ENCODE measurements at regions not wholly inside any gene's neighbourhood (a gene's known extent, or its start where the extent isn't known, plus 50 kb on each side); places are given as distances from the start of the nearest gene placed in this dataset.

DNA sequence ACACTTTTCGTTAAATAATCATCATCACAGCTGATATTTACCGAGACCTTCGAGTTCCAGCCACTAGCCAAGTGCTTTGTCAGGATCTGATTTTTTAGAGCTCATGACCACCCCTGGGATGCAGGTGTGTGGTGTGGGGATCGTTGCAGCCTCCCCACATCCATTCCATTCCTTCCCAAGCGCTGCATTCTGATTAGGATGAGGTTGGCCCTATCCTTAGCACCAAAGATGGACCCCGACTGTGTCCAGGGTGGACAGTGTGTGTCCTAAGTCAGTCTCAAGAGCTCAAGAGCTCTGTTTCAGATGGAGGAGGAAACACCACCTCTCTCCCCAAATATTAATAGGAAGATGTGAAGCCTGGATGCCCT lies 74.1 kb downstream of the PSMG1 start:
- Histone ChIP-seq H3K9ac (replicated peaks; ENCODE audit: extremely low read depth, insufficient read depth, low read length) (no peak overlapping the region), H3K4me3 (replicated peaks in 1 of 3; ENCODE audit: insufficient read depth in 1 of 3, low read depth in 1 of 3, low read length in 3 of 3) (no peak overlapping the region), H3K27ac (ENCODE audit: insufficient read depth, low read depth, low read length) (no peak overlapping the region), H3K27me3 (ENCODE audit: control insufficient read depth in 2 of 2, insufficient read depth in 2 of 2, low read length in 2 of 2) (no peaks in the 10 kb centered on the region), H2AFZ (ENCODE audit: low read depth, low read length) (no peak overlapping the region), H3K9me1 (replicated peaks; ENCODE audit: control insufficient read depth, extremely low read depth, insufficient read depth, low read length) (no peaks in the 10 kb centered on the region), H4K20me1 (replicated peaks; ENCODE audit: control insufficient read depth, extremely low read depth, insufficient read depth, low read length) (no peaks in the 10 kb centered on the region), H3K4me2 (ENCODE audit: insufficient read depth, low read length) (no peak overlapping the region), H3K79me2 (ENCODE audit: control insufficient read depth, insufficient read depth, low read length) (no peaks in the 10 kb centered on the region), H3K36me3 (ENCODE audit: control insufficient read depth in 2 of 2, extremely low read depth in 1 of 2, insufficient read depth in 2 of 2, low read length in 2 of 2) (no peaks in the 10 kb centered on the region), H3K4me1 (ENCODE audit: control insufficient read depth, extremely low read depth, insufficient read depth, low read length) (no peaks in the 10 kb centered on the region), H3K9me3 (replicated peaks; ENCODE audit: control insufficient read depth, insufficient read depth, low read length) (no peaks in the 10 kb centered on the region)
- POLR2A ChIA-PET = no interaction called here
- TF ChIP-seq POLR2A (IDR thresholded peaks at IDR 0.05; ENCODE audit: low read depth, low read length) (no peak), FOS (IDR thresholded peaks at IDR 0.05; ENCODE audit: borderline replicate concordance, insufficient read depth, low read length) (no peak), JUN (IDR thresholded peaks at IDR 0.05; ENCODE audit: borderline replicate concordance, insufficient read depth, insufficient read length, low read depth) (no peak), MYC (IDR thresholded peaks at IDR 0.05; ENCODE audit: low read depth, low read length) (no peak), POLR2AphosphoS5 (IDR thresholded peaks at IDR 0.05; ENCODE audit: insufficient read depth, low read depth, low read length) (no peak)
- TF ChIP-seq, protein P1, sequence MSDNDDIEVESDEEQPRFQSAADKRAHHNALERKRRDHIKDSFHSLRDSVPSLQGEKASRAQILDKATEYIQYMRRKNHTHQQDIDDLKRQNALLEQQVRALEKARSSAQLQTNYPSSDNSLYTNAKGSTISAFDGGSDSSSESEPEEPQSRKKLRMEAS (IDR thresholded peaks at IDR 0.05; ENCODE audit: insufficient read depth, insufficient read length) = no peak
- TF ChIP-seq, protein P2, sequence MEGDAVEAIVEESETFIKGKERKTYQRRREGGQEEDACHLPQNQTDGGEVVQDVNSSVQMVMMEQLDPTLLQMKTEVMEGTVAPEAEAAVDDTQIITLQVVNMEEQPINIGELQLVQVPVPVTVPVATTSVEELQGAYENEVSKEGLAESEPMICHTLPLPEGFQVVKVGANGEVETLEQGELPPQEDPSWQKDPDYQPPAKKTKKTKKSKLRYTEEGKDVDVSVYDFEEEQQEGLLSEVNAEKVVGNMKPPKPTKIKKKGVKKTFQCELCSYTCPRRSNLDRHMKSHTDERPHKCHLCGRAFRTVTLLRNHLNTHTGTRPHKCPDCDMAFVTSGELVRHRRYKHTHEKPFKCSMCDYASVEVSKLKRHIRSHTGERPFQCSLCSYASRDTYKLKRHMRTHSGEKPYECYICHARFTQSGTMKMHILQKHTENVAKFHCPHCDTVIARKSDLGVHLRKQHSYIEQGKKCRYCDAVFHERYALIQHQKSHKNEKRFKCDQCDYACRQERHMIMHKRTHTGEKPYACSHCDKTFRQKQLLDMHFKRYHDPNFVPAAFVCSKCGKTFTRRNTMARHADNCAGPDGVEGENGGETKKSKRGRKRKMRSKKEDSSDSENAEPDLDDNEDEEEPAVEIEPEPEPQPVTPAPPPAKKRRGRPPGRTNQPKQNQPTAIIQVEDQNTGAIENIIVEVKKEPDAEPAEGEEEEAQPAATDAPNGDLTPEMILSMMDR (IDR thresholded peaks at IDR 0.05; ENCODE audit: extremely low read depth in 1 of 2, insufficient read depth in 1 of 2, low read depth in 1 of 2, low read length in 2 of 2) = no peak
- dilution Hi-C loops (cut with MboI; ENCODE audit: extremely low pct_ligation_motif_present, low sequenced_read_pairs) = no loop called here
- FAIRE-seq = no peak
- BruUV-seq (replicated peaks) = no TSS peak
- CTCF ChIA-PET = interaction anchor here (0.9 kb wide), 1 partner anchor 11 kb away, joined by 3 read pairs; no protein-coding TSS in a partner anchor
- intact Hi-C loops (cut with micrococcal nuclease) = no loop called here
- no peak for DNase-seq (ENCODE audit: low read depth, low spot score)

Measured in endothelial cell of umbilical vein (primary cell).